ENCODE measurements at regions not wholly inside any gene's neighbourhood (a gene's known extent, or its start where the extent isn't known, plus 50 kb on each side); places are given as distances from the start of the nearest gene placed in this dataset.

DNA sequence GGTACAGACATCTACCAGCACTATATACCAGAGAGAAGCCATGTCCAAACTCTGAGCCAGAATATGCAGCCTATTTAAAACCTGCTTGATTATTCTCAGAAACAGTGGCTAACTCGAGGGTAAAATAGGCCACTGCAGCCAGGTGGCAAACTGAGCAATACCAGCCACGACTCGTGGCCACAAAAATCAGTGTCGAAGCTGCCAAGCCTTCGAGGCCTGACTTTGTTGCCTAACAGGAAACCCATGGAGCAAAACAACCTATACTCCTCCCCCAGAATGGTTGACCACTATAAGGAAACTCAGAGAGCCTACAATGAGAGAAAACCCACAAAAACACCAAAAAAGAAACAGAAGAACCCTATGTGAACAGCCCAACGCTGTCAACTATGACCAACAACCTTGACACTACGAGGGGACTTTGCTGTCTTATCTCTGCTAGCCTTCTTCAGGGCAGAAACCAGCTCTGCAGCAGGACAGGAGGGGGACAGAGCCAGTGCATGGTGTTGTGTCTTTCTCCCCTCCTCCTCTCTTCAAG is 133.8 kb downstream of the TMEM174 start:
- TF ChIP-seq POLR2A (IDR thresholded peaks at IDR 0.05) (no peak), CTCF (IDR thresholded peaks at IDR 0.05) (no peak), EP300 (IDR thresholded peaks at IDR 0.05) (no peak)
- H3K27ac ChIP-seq: no peak overlapping the region
- 72 to 80% (median 77%) methylated on average over 7 of the region's 7 CpGs for WGBS, 3 donors

GRCh38 chr5:73306078-73306719 is 133.2 kb downstream of the TMEM174 start:
- peaks cover 2% of the 10 kb centered on the region for H3K4me1 ChIP-seq (ENCODE audit: insufficient read depth)
- DNase-seq: no peak
- no peak overlapping the region for H3K4me3 ChIP-seq
- TF ChIP-seq POLR2A (IDR thresholded peaks at IDR 0.05): no peak
- TF ChIP-seq CTCF (IDR thresholded peaks at IDR 0.05): no peak
- no peak for TF ChIP-seq EP300 (IDR thresholded peaks at IDR 0.05)
- 52 to 56% (median 53%) methylated on average over 4 of the region's 4 CpGs for WGBS, 3 donors
- H3K36me3 ChIP-seq: no peaks in the 10 kb centered on the region
- H3K27me3 ChIP-seq: peaks cover 10% of the 10 kb centered on the region
- peaks cover 0 to 10% of the 10 kb centered on the region in 2 donors for H3K9me3 ChIP-seq
- intact Hi-C loops (cut with DNase I): no loop called here
- H3K27ac ChIP-seq: no peak overlapping the region

More for the DNA sequence above, 133.8 kb downstream of the TMEM174 start:
- Histone ChIP-seq H3K9me3 (peaks cover 0 to 10% of the 10 kb centered on the region in 2 donors), H3K4me3 (no peak overlapping the region), H3K27me3 (peaks cover 7% of the 10 kb centered on the region), H3K4me1 (ENCODE audit: insufficient read depth) (peaks cover 2% of the 10 kb centered on the region), H3K36me3 (no peaks in the 10 kb centered on the region)
- DNase-seq: no peak
- intact Hi-C loops (cut with DNase I): no loop called here

DNA sequence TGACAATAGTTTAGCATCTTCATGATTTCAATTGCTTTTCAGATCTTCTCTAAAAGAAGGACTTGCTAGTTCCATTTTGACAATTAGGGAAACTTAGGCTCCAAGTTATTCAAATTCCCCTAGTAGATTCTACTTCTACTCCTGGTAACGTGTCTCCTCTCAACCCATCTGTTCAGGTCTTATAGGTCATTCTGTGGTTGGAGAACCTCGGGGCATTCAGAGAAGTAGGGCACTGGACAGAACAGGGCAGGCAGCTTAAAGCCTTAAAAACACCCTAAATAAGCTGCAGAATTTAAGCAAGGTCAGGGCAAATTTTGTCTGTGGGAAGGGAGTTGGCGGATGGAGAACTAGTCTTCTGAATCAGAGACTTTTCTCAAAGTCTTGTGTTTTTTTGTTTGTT is 132.4 kb downstream of the TMEM174 start:
- Histone ChIP-seq H3K27me3 (peaks cover 10% of the 10 kb centered on the region), H3K4me3 (no peak overlapping the region), H3K9me3 (peaks cover 0 to 10% of the 10 kb centered on the region in 2 donors), H3K4me1 (ENCODE audit: insufficient read depth) (peaks cover 2% of the 10 kb centered on the region), H3K27ac (no peak overlapping the region), H3K36me3 (no peaks in the 10 kb centered on the region)
- no peak for DNase-seq
- intact Hi-C loops (cut with DNase I): no loop called here
- no peak for TF ChIP-seq CTCF (IDR thresholded peaks at IDR 0.05)
- TF ChIP-seq EP300 (IDR thresholded peaks at IDR 0.05): no peak
- TF ChIP-seq POLR2A (IDR thresholded peaks at IDR 0.05): no peak
- WGBS, 3 donors: 68 to 79% (median 71%) methylated on average over 3 of the region's 3 CpGs

- intact Hi-C loops (cut with DNase I): no loop called here
- H3K9me3 ChIP-seq: peaks cover 0 to 10% of the 10 kb centered on the region in 2 donors
- no peak overlapping the region for H3K27ac ChIP-seq
- H3K4me1 ChIP-seq (ENCODE audit: insufficient read depth): peaks cover 2% of the 10 kb centered on the region
- TF ChIP-seq EP300 (IDR thresholded peaks at IDR 0.05): no peak
- no peak for TF ChIP-seq POLR2A (IDR thresholded peaks at IDR 0.05)
- TF ChIP-seq CTCF (IDR thresholded peaks at IDR 0.05): no peak
- 39 to 57% (median 44%) methylated on average over 2 of the region's 2 CpGs for WGBS, 3 donors
- no peak overlapping the region for H3K4me3 ChIP-seq
- peaks cover 10% of the 10 kb centered on the region for H3K27me3 ChIP-seq
- DNase-seq: no peak
- H3K36me3 ChIP-seq: no peaks in the 10 kb centered on the region
Observed at GRCh38 chr5:73304381-73304780, 131.4 kb downstream of the TMEM174 start.

Measured in ovary (tissue), 7 donors.